ENCODE measurements at regions not wholly inside any gene's neighbourhood (a gene's known extent, or its start where the extent isn't known, plus 50 kb on each side); places are given as distances from the start of the nearest gene placed in this dataset.

DNA sequence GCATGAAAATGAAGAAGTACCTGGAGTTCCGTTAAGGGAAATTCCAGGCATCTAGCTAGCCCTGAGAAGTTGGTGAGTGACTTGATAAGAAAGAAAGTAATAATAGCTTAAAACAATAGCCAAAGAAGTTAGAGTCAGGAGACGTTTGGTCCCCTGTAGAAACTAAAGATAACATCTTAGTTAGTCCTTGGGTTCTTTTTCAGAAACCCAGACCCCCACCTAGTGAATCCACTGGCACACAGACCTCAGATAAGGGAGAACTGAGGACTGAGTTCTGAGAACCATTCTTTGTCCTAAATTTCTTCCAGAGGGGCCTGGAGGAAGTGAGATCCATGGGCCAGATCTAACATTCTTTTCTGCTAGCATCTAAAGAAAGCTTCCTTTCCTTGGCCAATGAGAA, 335.4 kb downstream of the SLC4A3 start:
- DNase-seq = no peak

DNA sequence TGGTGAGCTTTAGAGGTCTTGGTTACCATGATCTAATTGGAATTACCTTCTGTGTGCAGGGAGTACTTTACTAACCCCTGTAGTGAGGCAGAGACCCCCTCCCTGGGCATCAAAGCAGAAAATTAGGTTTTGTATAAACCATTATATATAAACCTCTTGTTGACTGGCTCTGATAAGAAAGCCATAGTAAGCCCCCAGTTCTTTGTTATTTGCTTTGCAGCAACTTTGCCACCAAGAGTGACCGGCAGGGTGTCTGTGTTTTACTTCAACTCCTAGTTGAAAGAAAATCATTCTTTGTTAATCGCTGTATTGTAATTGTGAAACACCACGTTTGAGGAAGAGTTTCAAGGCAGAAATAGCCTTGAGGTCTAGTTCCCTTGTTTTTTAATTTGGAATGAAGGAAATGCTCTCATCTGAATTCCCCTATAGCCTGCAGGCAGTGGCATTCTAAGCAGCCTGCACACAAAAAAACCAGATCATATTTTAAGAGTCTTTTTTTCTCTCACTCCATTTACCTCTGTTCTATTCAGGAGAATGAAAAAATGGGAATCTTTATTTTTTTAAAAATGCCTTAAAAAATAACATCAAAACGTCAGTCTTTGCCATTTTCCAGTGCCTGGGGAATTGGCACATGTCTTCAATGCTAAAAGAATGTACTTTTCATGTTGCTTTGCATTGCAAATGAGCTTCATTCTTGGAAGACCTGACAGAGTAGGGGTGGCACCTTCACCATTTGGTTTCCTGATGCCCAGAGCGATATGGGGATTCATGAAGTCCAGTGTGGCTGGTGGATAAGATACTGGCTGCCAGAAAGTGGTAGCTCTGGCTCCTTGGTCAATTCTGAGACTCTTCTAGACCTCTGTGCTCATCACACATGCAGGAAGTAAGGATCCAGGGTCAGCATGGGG, 338.1 kb downstream of the SLC4A3 start:
- DNase-seq = no peak

DNA sequence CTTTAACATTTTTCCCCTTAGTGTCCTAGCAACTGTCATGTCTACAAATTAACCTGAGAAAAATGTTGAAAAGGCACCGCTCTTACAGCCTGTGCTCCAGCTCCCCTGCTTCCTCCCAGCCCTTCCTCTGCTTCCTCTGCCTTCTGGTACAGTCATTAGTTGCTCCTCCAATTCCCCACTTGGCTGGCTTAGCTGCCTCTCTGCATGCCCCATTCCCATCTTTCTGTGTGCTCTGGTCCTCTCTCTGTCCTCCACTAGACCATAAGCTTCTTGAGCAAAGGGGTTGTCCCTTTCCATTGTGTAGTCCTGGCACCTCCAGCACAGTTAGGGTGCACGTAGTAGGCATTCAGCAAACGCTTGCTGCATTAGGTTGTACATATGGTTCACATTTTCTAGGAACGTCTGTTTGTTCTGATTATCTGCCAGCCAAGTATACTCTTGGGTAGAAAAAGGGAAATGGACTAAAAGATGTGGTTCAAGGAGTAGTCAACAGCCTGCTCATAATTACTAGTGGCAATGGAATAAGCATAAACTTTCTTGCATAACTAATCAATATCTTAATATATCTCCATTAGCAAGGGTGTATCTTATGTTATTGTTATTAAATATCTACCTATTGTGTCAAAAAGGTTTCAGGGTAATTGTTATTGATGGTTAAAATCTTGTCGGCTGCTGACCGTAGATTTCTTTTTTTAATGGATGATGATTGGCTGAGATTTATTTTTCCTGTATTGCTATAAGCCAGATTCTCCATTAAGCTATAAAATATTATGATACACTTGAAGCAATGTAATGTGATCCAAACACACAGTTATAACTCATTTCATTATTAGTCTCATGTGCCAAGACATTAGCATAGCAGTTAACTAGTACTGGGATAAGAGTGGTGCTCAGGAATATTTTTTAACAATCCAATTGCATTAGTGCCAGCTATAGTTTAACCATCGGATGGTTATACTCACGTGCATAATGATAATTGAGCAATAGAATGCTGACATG, 340.1 kb downstream of the SLC4A3 start:
- DNase-seq = no peak

DNA sequence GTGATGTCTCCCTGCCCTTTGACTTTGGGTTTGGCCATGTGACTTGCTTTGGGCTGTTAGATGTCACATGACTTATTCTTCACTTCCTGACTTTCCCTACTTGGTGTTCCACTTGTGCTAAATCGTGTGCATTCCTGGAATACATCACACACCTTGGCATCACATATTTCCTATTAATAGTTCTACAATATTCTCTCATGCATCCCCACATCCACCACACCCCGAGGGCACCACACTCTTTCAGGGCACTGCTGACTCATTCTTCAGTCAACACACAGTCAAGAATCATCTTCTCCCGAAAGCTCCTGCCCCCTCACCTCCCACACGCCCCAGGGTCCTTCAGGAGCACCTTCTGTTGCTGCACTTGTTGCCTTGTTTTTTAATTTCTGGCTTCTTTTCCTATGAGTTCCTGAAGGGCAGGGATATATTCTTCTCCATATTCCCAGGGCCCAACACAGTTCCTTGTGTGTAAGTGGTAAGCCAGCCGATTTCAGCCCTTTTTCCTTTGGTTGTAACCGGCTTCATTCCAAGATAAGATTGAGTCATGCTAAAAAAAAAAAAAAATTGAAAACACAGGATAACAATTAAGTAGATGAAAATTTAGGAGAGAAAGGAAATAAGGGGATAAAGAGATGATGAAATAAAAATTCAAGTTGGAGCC, 341.4 kb downstream of the SLC4A3 start:
- DNase-seq = no peak

DNA sequence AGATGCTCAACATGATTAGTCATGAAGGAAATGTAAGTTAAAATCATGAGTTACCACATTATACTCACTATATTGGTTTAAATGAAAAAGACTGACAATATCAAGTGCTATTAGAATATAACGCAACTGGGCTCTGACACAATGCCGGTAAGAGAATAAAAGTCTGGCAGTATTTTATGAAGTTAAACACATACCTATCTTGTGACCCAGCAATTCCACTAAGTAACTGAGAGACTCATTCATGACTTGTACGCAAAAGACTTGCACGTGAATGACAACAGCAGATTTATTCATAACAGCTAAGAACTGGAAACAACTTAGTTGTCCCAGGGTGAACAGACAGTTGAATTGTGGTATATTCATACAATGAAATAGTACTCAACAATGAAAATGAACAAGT, 342.1 kb downstream of the SLC4A3 start:
- no peak for DNase-seq

DNA sequence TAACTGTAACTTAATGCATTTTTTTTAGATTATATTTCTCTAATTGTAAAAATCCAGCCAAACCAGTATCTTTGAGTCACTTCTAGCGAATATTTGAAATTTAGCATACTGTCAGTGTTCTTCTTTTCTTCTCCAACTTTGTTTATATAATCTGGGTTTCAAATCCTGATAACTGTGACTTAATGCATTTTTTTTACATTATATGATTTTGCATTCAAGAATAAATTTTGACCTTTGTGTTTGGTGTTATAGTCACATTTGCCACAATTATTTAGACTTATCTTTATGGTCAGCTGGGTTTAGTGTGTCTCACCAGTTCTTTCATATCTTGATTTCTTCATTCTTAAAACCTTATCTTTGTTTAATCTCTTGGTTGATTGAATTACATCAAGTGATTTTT, 345.7 kb downstream of the SLC4A3 start:
- DNase-seq = no peak

DNA sequence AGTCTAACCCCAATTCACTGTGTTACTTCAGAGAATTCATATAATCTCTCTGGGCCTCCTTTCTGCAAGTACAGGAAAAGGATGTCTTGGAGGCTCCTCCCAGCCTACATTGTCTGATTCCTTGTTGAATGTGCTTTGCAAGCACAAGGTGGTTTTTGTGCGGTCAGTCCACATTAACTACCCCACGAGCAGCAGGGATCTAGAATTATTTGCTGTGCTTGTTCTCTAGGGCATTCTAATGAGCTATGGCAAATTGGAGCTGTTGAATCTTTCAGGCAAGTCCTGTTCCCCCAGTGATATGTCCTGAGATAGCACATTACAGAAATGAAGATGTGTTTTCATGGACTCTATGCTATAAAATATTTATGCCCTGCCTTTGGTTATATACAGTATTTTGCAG, 349.4 kb downstream of the SLC4A3 start:
- no peak for DNase-seq

DNA sequence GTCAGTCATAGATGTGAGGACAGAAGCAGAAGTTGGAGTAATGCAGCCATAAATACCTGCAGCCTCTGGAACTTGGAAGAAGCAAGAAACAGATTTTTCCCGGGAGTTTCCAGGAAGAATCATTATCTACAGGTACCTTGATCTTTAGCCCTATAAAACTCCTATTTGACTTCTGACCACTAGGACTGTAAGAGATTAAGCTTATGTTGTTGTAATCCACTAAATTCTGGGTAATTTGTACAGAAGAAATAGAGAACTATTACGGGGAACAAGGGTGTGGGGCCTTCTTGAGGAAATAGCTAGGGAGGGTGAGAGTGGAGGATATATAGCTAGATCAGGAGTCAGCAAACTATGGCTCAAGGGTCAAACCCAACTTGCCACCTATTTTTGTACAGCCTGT, 353.2 kb downstream of the SLC4A3 start:
- no peak for DNase-seq

DNA sequence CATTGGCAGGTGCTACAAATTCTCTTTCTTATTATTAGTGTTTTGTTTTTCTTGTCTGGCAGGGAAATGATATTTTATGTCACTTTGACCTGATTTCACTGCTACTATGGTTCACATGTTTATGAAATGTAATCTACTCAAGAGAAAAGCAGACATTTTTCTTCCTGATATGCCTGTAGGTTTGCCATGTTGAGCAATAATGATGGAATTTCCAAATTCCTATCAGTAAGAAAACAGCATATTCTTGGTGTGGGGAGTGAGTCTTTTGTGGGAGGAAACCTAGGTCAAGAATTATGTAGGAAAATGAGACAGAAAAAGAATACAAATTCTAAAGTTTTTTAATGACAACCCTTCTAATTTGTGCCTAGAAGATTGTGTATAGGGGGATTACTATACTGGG, 356.4 kb downstream of the SLC4A3 start:
- DNase-seq = no peak

DNA sequence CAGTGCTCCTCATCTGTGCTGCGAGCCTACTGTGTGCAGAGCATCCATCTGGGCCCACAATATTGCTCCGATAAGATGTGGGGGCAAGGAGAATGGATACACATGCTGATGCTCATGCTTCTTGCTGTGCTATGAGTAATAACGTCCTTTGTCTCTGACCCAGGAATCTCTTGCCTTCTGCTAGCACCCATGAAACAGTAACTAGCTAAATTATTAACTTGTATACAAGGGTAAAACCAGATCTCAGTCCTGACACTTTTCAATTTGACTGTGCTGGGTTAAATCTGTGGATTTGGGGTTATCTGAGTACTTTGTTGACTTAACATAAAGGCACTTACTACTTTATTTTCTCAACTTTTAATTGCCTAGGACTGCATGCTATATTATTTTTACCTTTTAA, 357.6 kb downstream of the SLC4A3 start:
- no peak for DNase-seq

DNA sequence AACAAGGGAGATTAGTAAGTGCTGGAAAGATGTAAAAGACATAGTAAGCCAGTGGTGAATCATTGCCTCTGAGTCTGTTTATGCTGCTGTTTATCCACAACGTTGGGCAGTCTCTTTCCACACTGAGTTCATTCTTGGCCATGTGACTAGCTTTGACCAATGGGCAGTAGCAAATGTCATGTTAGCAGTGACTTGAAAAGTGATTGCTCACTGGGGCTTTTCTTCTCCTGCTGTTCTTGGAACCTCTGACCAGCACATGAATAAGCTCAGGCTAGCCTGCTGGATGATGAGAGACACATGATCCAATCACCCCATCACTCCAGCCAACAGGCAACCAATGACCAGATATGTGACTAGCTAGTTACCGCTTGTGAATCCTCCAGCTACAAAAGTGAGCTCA, 360.4 kb downstream of the SLC4A3 start:
- no peak for DNase-seq

DNA sequence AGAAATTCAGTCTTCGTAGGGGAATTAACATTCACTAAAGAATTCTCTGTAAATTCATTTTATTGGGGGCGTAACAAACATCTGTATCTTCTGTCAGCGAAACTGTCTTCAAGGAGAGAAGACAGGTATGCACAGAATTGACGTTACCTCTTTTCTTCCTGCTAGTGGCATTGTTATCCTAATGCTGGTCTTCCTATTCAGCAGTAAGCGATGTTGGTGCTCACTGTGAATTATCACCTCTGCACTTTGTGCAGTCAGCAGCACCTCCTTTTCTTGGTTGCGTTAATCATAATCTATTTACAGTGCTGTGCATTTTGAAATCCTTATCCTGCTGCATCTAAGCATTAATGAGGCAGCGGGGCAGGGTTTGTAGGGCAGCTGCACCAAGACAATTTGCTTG, 362.3 kb downstream of the SLC4A3 start:
- no peak for DNase-seq

DNA sequence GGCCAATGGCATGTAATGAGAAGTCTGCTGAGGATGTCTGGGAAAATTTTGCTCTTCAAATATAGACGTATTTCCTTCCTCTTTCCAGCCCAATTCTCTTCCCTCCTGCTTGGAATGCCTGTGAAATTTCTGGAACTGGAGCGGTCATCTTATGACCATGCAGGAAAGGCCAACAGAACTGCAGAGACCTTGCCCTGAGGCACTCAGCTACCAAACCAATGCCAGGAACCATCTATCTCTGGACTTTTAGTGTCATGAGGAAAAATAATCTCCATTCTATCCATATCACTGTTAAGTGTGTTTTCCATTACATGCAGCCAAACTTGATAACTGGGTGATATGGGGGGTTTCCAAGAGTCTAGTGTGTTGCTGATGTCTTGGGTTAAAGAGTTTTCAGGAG, 363.7 kb downstream of the SLC4A3 start:
- no peak for DNase-seq

- no peak for DNase-seq
These were observed 368.0 kb downstream of the SLC4A3 start for GRCh38 chr2:219995399-219995798.

- no peak for DNase-seq
These were observed 368.7 kb downstream of the SLC4A3 start for GRCh38 chr2:219995991-219996765.

DNA sequence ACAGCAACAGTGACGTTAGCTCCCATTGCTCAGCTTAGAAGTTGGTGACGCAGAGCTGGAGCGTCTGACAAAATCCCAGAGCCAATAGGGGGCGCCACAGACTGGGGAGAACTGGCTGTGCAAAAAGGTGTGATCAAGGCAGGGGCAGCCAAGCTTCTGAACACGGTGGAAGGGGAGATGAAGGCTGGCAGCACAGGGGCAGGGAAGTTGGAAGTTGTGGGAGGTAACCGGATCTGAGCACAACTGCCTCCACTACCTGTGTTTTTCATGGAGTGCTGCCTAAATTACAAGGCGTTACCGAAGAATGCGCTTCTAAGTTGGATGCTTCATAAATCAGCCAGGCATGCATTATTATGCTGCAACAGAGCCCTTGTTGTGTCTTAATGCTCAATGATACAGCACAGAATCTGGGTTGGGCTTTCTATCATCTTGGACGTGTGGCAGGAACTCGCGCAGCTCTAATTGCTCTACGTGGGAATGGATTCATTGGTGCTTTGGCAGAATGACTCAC, 370.0 kb downstream of the SLC4A3 start:
- peak; percentile 6 for DNase-seq

GRCh38 chr2:219998107-219998506, 370.7 kb downstream of the SLC4A3 start:
- DNase-seq = no peak

GRCh38 chr2:219998714-219999227, 371.3 kb downstream of the SLC4A3 start:
- DNase-seq = no peak

- DNase-seq = no peak
These were observed 372.6 kb downstream of the SLC4A3 start for GRCh38 chr2:220000080-220000479.

GRCh38 chr2:220000586-220000985, 373.2 kb downstream of the SLC4A3 start:
- DNase-seq = no peak

GRCh38 chr2:220001751-220002150, 374.3 kb downstream of the SLC4A3 start:
- DNase-seq = no peak

DNA sequence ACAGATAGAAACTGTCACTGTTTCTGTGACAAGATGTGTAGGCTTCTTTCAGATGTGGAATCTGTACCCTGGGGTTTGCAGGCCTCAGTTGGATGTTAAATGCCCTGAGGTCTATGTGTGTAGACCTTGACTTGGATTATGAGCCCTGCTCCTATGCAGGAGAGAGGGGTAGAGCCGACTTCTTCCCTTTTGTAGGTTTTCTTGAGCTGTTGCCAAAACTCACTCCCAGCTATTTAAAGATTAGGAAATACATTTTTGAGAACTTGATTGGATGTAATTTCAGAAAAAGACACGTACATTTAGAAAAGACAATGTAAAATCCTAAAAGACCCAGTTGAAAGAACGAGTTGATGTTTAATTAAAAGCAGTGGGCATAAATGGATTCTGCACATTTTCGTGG, 374.8 kb downstream of the SLC4A3 start:
- no peak for DNase-seq

Data from hematopoietic multipotent progenitor cell treated with erythropoietin and hydrocortisone succinate and interleukin-3 and kit ligand, for 8 days (in vitro differentiated cells).